ENCODE measurements at regions not wholly inside any gene's neighbourhood (a gene's known extent, or its start where the extent isn't known, plus 50 kb on each side); places are given as distances from the start of the nearest gene placed in this dataset.

DNA sequence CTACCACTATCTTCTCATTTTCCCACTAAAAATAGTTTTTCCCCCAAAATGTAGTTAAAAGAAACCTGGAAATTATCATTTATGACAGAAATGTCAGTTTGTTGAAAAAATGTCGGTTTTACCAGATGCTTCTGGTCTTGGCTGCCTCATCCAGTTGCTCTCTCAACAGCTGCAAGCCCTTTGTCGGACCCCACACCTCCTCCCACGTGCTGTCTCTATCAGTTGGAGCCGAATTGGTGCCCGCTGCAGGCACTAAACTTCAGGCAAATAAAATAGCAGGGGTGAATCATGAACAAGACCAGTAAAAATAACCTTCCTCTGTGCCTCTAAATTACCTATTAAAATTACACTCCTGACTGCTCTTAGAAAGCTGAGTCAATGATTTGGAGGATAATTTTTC lies 129.5 kb upstream of the CEP162 start:
- no peak overlapping the region for H3K4me3 ChIP-seq
- H3K9ac ChIP-seq (ENCODE audit: insufficient read depth in 1 of 2, low read depth in 2 of 2, low read length in 2 of 2) = no peak overlapping the region
- ChIA-PET POLR2A (no interaction called here), CTCF (ENCODE audit: low intra/inter-chr PET ratio) (no interaction called here)
- H2AFZ ChIP-seq (ENCODE audit: low read depth, low read length) = no peak overlapping the region
- no peak for TF ChIP-seq MITF (IDR thresholded peaks at IDR 0.05)
- TF ChIP-seq FUS (optimal IDR thresholded peaks at IDR 0.05; ENCODE audit: low read depth, low read length) = no peak
- no peak for TF ChIP-seq ZFP1 (CRISPR knock-in tag; IDR thresholded peaks at IDR 0.05)
- TF ChIP-seq ETS2 (tag; IDR thresholded peaks at IDR 0.05; ENCODE audit: borderline replicate concordance, poor library complexity, severe bottlenecking) = no peak
- TF ChIP-seq ELF4 (CRISPR knock-in tag; IDR thresholded peaks at IDR 0.05) = no peak
- TF ChIP-seq PHF21A (IDR thresholded peaks at IDR 0.05; ENCODE audit: borderline replicate concordance, low read depth) = no peak
- no peak for TF ChIP-seq MYBL2 (IDR thresholded peaks at IDR 0.05; ENCODE audit: low read depth)
- TF ChIP-seq MYBL2 (CRISPR knock-in tag; IDR thresholded peaks at IDR 0.05; ENCODE audit: borderline replicate concordance) = no peak
- TF ChIP-seq NBN (IDR thresholded peaks at IDR 0.05; ENCODE audit: low read depth) = no peak
- no peak for TF ChIP-seq ZNF431 (CRISPR knock-in tag; IDR thresholded peaks at IDR 0.05)
- TF ChIP-seq HNRNPUL1 (IDR thresholded peaks at IDR 0.05; ENCODE audit: low read length) = no peak
- TF ChIP-seq, protein P1, sequence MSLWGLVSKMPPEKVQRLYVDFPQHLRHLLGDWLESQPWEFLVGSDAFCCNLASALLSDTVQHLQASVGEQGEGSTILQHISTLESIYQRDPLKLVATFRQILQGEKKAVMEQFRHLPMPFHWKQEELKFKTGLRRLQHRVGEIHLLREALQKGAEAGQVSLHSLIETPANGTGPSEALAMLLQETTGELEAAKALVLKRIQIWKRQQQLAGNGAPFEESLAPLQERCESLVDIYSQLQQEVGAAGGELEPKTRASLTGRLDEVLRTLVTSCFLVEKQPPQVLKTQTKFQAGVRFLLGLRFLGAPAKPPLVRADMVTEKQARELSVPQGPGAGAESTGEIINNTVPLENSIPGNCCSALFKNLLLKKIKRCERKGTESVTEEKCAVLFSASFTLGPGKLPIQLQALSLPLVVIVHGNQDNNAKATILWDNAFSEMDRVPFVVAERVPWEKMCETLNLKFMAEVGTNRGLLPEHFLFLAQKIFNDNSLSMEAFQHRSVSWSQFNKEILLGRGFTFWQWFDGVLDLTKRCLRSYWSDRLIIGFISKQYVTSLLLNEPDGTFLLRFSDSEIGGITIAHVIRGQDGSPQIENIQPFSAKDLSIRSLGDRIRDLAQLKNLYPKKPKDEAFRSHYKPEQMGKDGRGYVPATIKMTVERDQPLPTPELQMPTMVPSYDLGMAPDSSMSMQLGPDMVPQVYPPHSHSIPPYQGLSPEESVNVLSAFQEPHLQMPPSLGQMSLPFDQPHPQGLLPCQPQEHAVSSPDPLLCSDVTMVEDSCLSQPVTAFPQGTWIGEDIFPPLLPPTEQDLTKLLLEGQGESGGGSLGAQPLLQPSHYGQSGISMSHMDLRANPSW (CRISPR knock-in tag; IDR thresholded peaks at IDR 0.05) = no peak
- TF ChIP-seq, protein P2, sequence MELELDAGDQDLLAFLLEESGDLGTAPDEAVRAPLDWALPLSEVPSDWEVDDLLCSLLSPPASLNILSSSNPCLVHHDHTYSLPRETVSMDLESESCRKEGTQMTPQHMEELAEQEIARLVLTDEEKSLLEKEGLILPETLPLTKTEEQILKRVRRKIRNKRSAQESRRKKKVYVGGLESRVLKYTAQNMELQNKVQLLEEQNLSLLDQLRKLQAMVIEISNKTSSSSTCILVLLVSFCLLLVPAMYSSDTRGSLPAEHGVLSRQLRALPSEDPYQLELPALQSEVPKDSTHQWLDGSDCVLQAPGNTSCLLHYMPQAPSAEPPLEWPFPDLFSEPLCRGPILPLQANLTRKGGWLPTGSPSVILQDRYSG (tag; conservative IDR thresholded peaks at IDR 0.05; ENCODE audit: low read depth) = no peak
- TF ChIP-seq ZNF253 (CRISPR knock-in tag; conservative IDR thresholded peaks at IDR 0.05) = no peak
- TF ChIP-seq RBM15 (IDR thresholded peaks at IDR 0.05; ENCODE audit: insufficient read depth, low read length) = no peak
- TF ChIP-seq CBX3 (IDR thresholded peaks at IDR 0.05; ENCODE audit: borderline replicate concordance in 1 of 2, low read length in 2 of 2) = no peak
- TF ChIP-seq ZNF263 (CRISPR knock-in tag; IDR thresholded peaks at IDR 0.05; ENCODE audit: borderline replicate concordance) = no peak
- TF ChIP-seq SRSF9 (IDR thresholded peaks at IDR 0.05; ENCODE audit: borderline replicate concordance, low read depth, low read length) = no peak
- no peak overlapping the region for H3K4me2 ChIP-seq (ENCODE audit: insufficient read depth, low read length)
- no peaks in the 10 kb centered on the region for H4K20me1 ChIP-seq (replicated peaks; ENCODE audit: control insufficient read depth, insufficient read depth, low read length)
- no peak for DNase-seq (ENCODE audit: extremely low read depth in 1 of 4, low spot score in 3 of 4)
- no peaks in the 10 kb centered on the region for H3K9me3 ChIP-seq (replicated peaks; ENCODE audit: control insufficient read depth, insufficient read depth, low read depth, low read length)
- H3K79me2 ChIP-seq (ENCODE audit: control insufficient read depth, insufficient read depth, low read length) = no peaks in the 10 kb centered on the region
- BruUV-seq (replicated peaks) = no TSS peak
- 0% methylated on average over 5 of the region's 5 CpGs for WGBS (ENCODE audit: insufficient coverage, low coverage, missing lambda C conversion rate)
- intact Hi-C loops (cut with micrococcal nuclease) = no loop called here
- no peaks in the 10 kb centered on the region for H3K36me3 ChIP-seq (ENCODE audit: control insufficient read depth, insufficient read depth, low read length)
- no peaks in the 10 kb centered on the region for H3K27me3 ChIP-seq (ENCODE audit: control insufficient read depth in 2 of 2, insufficient read depth in 2 of 2, low read length in 2 of 2)
- no peak for FAIRE-seq
- no peaks in the 10 kb centered on the region for H3K9me1 ChIP-seq (ENCODE audit: control insufficient read depth, insufficient read depth, low read length)
- H3K27ac ChIP-seq (ENCODE audit: extremely low read depth, low read depth, low read length) = no peak overlapping the region
- H3K4me1 ChIP-seq (replicated peaks in 1 of 2; ENCODE audit: control insufficient read depth in 2 of 2, insufficient read depth in 2 of 2, low read length in 2 of 2) = no peaks in the 10 kb centered on the region
- in situ Hi-C loops (cut with MboI) = no loop called here
- ATAC-seq = no peak

Measured in K562 (cell line).